PC-9 (cell line): ENCODE measurements at regions not wholly inside any gene's neighbourhood (a gene's known extent, or its start where the extent isn't known, plus 50 kb on each side); places are given as distances from the start of the nearest gene placed in this dataset.

Experiments used
- CTCF ChIP-seq: fragments of 200-600 bp; sonication (generic); conservative IDR thresholded peaks from 2 replicates; pipeline ENCODE4 v1.6.1; 2017; ENCODE audit warnings: mixed run types, antibody characterized with exemption, mild to moderate bottlenecking, moderate library complexity
- EZH2 ChIP-seq: fragments of 200-600 bp; sonication (generic); IDR thresholded peaks from 2 replicates; pipeline ENCODE4 v1.8.0; 2017; ENCODE audit warnings: antibody characterized with exemption, low read depth

DNA sequence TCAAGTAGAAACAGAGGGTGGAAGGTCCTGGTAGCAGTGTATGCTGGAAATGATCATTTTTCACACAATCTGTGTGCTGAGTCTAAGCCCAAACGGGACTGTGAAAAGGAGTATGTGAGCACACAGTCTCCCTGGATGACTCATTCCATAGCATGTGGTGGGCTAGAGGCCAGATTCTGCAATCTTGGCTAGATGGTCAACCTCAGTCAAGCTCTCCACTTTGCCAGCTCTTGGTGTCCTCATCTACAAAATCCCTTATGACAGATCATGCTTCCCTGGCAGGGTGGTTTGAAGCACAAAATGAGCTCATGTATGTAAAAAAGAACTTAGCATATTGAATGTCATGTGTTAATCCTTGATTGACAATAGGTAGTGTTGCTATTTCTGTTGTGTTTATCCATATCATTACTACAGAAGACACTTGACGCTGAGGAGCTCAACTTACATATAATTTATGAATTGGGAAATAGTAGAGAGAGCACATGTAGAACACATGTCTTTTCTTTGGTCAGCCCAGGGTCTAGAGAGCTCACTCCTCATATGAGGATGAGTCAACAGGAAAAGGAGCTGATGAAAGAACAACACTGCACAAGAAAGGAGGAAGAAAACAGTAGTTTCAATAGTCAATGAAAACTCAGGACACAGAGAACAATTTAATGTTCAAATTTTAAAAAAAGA lies 517.5 kb downstream of the BCL11B start:
- no peak for TF ChIP-seq CTCF
- no peak for TF ChIP-seq EZH2
